NT2/D1 (cell line): ENCODE measurements at regions not wholly inside any gene's neighbourhood (a gene's known extent, or its start where the extent isn't known, plus 50 kb on each side); places are given as distances from the start of the nearest gene placed in this dataset.

ENCODE experiments used
- SUZ12 ChIP-seq: IDR thresholded peaks from 2 replicates; pipeline ENCODE4 v1.6.1; 2011; ENCODE audit not compliant: insufficient read length, insufficient read depth; ENCODE audit errors: extremely low read depth
- YY1 ChIP-seq: IDR thresholded peaks from 2 replicates; pipeline ENCODE4 v1.6.1; 2011; ENCODE audit not compliant: insufficient read length, insufficient read depth
- ZNF274 ChIP-seq: IDR thresholded peaks from 2 replicates; pipeline ENCODE4 v1.6.1; 2011; ENCODE audit warnings: mild to moderate bottlenecking, low read depth, low read length

GRCh38 chr1:218614031-218614430 is 268.9 kb downstream of the TGFB2 start:
- TF ChIP-seq YY1: no peak
- TF ChIP-seq SUZ12: no peak
- TF ChIP-seq ZNF274: no peak
